Activated CD4-positive, alpha-beta T cell treated with anti-CD3 and anti-CD28 coated beads for 4 hours (primary cell): ENCODE measurements at regions not wholly inside any gene's neighbourhood (a gene's known extent, or its start where the extent isn't known, plus 50 kb on each side); places are given as distances from the start of the nearest gene placed in this dataset.

ENCODE experiments used
- DNase-seq, 2 donors: peaks; one replicate each; pipeline ENCODE4 v3.0.0-alpha.2; 2020

GRCh38 chr3:81938681-81939080 lies 177.2 kb upstream of the GBE1 start:
- no peak for DNase-seq

GRCh38 chr3:81936817-81937216 lies 175.4 kb upstream of the GBE1 start:
- no peak for DNase-seq

- DNase-seq, result no peak
These were observed 171.2 kb upstream of the GBE1 start for GRCh38 chr3:81932681-81933080.

GRCh38 chr3:81931265-81932251 lies 170.1 kb upstream of the GBE1 start:
- DNase-seq, result no peak

GRCh38 chr3:81929697-81930096 lies 168.3 kb upstream of the GBE1 start:
- DNase-seq, result no peak

GRCh38 chr3:81927811-81928210 lies 166.4 kb upstream of the GBE1 start:
- no peak for DNase-seq

GRCh38 chr3:81925385-81925784 lies 163.9 kb upstream of the GBE1 start:
- DNase-seq, result no peak

GRCh38 chr3:81923038-81923437 lies 161.6 kb upstream of the GBE1 start:
- no peak for DNase-seq

- DNase-seq, result no peak
These were observed 161.0 kb upstream of the GBE1 start for GRCh38 chr3:81922404-81922803.

- DNase-seq, result no peak
These were observed 159.4 kb upstream of the GBE1 start for GRCh38 chr3:81920816-81921215.

GRCh38 chr3:81916890-81917289 lies 155.4 kb upstream of the GBE1 start:
- no peak for DNase-seq

GRCh38 chr3:81913886-81914663 lies 152.6 kb upstream of the GBE1 start:
- no peak for DNase-seq

- no peak for DNase-seq
These were observed 149.8 kb upstream of the GBE1 start for GRCh38 chr3:81911221-81911620.

GRCh38 chr3:81910244-81910852 lies 148.9 kb upstream of the GBE1 start:
- peak in 1 of 2 donors; percentile 1 for DNase-seq

- no peak for DNase-seq
These were observed 148.4 kb upstream of the GBE1 start for GRCh38 chr3:81909796-81910195.

GRCh38 chr3:81908561-81908960 lies 147.1 kb upstream of the GBE1 start:
- DNase-seq, result no peak

GRCh38 chr3:81898336-81898735 lies 136.9 kb upstream of the GBE1 start:
- no peak for DNase-seq

GRCh38 chr3:81894598-81894997 lies 133.2 kb upstream of the GBE1 start:
- DNase-seq, result no peak

GRCh38 chr3:81891055-81891895 lies 129.8 kb upstream of the GBE1 start:
- no peak for DNase-seq

GRCh38 chr3:81888914-81889557 lies 127.6 kb upstream of the GBE1 start:
- DNase-seq, result no peak

- no peak for DNase-seq
These were observed 126.0 kb upstream of the GBE1 start for GRCh38 chr3:81887448-81887847.

- DNase-seq, result no peak
These were observed 124.6 kb upstream of the GBE1 start for GRCh38 chr3:81886081-81886480.
